Epithelial cell of prostate (primary cell): ENCODE measurements at regions not wholly inside any gene's neighbourhood (a gene's known extent, or its start where the extent isn't known, plus 50 kb on each side); places are given as distances from the start of the nearest gene placed in this dataset.

ENCODE experiments used
- DNase-seq: peaks from one replicate; pipeline ENCODE4 v3.0.0-alpha.2; 2011; ENCODE audit warnings: low read depth, low spot score
- H3K27ac ChIP-seq: fragments of 450-650 bp; 2 replicates; pipeline ENCODE4 v1.5.1; 2017; ENCODE audit warnings: mild to moderate bottlenecking

GRCh38 chr2:103448495-103448894 lies 686.7 kb downstream of the TMEM182 start:
- no peak for DNase-seq
- no peak overlapping the region for H3K27ac ChIP-seq

GRCh38 chr2:103451283-103451682 lies 689.5 kb downstream of the TMEM182 start:
- no peak for DNase-seq
- no peak overlapping the region for H3K27ac ChIP-seq

GRCh38 chr2:103459283-103459682 lies 697.5 kb downstream of the TMEM182 start:
- no peak for DNase-seq
- no peak overlapping the region for H3K27ac ChIP-seq

GRCh38 chr2:103462101-103462500 lies 700.3 kb downstream of the TMEM182 start:
- no peak for DNase-seq
- H3K27ac ChIP-seq, result no peak overlapping the region

- DNase-seq, result no peak
- no peak overlapping the region for H3K27ac ChIP-seq
These were observed 700.9 kb downstream of the TMEM182 start for GRCh38 chr2:103462712-103463111.

GRCh38 chr2:103464831-103465230 lies 703.0 kb downstream of the TMEM182 start:
- no peak for DNase-seq
- no peak overlapping the region for H3K27ac ChIP-seq

GRCh38 chr2:103469800-103470199 lies 708.0 kb downstream of the TMEM182 start:
- no peak overlapping the region for H3K27ac ChIP-seq
- DNase-seq, result no peak

- no peak overlapping the region for H3K27ac ChIP-seq
- DNase-seq, result no peak
These were observed 723.1 kb downstream of the TMEM182 start for GRCh38 chr2:103484906-103485305.

GRCh38 chr2:103496850-103497249 lies 735.0 kb downstream of the TMEM182 start:
- DNase-seq, result no peak
- no peak overlapping the region for H3K27ac ChIP-seq

GRCh38 chr2:103506812-103507211 lies 745.0 kb downstream of the TMEM182 start:
- H3K27ac ChIP-seq, result no peak overlapping the region
- DNase-seq, result no peak

GRCh38 chr2:103512442-103512841 lies 750.6 kb downstream of the TMEM182 start:
- H3K27ac ChIP-seq, result no peak overlapping the region
- DNase-seq, result no peak

GRCh38 chr2:103520547-103520946 lies 758.7 kb downstream of the TMEM182 start:
- no peak for DNase-seq
- H3K27ac ChIP-seq, result no peak overlapping the region

- DNase-seq, result no peak
- no peak overlapping the region for H3K27ac ChIP-seq
These were observed 763.9 kb downstream of the TMEM182 start for GRCh38 chr2:103525756-103526155.

GRCh38 chr2:103526757-103527156 lies 764.9 kb downstream of the TMEM182 start:
- no peak overlapping the region for H3K27ac ChIP-seq
- DNase-seq, result no peak

- H3K27ac ChIP-seq, result no peak overlapping the region
- no peak for DNase-seq
These were observed 765.4 kb downstream of the TMEM182 start for GRCh38 chr2:103527278-103527677.

GRCh38 chr2:103529798-103530502 lies 768.1 kb downstream of the TMEM182 start:
- DNase-seq, result no peak
- H3K27ac ChIP-seq, result no peak overlapping the region

- no peak for DNase-seq
- no peak overlapping the region for H3K27ac ChIP-seq
These were observed 790.9 kb downstream of the TMEM182 start for GRCh38 chr2:103552775-103553174.

- H3K27ac ChIP-seq, result no peak overlapping the region
- no peak for DNase-seq
These were observed 833.0 kb downstream of the TMEM182 start for GRCh38 chr2:103594823-103595222.

- no peak for DNase-seq
These were observed 843.4 kb downstream of the TMEM182 start for GRCh38 chr2:103605071-103605780.

GRCh38 chr2:103615611-103616105 lies 853.8 kb downstream of the TMEM182 start:
- no peak overlapping the region for H3K27ac ChIP-seq

More at GRCh38 chr2:103605071-103605780, 843.4 kb downstream of the TMEM182 start:
- no peak overlapping the region for H3K27ac ChIP-seq

GRCh38 chr2:103616891-103617290 lies 855.1 kb downstream of the TMEM182 start:
- DNase-seq, result no peak
- H3K27ac ChIP-seq, result no peak overlapping the region

More at GRCh38 chr2:103615611-103616105, 853.8 kb downstream of the TMEM182 start:
- no peak for DNase-seq

- H3K27ac ChIP-seq, result no peak overlapping the region
These were observed 856.3 kb downstream of the TMEM182 start for GRCh38 chr2:103618112-103618511.

More at GRCh38 chr2:103618112-103618511, 856.3 kb downstream of the TMEM182 start:
- DNase-seq, result no peak
